ENCODE measurements at regions not wholly inside any gene's neighbourhood (a gene's known extent, or its start where the extent isn't known, plus 50 kb on each side); places are given as distances from the start of the nearest gene placed in this dataset.
"Not testable (repeated sequence)": the region's sequence is repeated elsewhere in the genome, so short reads cannot be mapped to it uniquely, and the experiment has no call there.

DNA sequence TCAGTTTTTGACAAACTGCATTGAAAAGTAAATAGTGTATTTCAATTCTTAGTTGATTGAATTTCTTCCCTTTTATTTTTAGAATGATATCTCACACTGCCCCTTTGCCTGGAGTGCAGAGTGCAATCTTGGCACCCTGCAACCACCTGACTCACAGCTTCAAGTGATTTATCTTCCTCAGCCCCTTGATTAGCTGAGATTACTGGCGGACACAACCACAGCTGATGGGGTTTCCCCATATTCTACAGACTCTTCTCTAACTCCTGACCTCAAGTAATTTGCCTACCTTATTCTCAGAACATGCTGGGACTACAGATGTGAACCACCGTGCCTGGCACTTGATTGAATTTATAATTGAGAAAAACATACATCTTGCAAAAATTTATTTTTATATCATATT is 152.4 kb upstream of the TSPY4 start:
- TF ChIP-seq, protein P1, sequence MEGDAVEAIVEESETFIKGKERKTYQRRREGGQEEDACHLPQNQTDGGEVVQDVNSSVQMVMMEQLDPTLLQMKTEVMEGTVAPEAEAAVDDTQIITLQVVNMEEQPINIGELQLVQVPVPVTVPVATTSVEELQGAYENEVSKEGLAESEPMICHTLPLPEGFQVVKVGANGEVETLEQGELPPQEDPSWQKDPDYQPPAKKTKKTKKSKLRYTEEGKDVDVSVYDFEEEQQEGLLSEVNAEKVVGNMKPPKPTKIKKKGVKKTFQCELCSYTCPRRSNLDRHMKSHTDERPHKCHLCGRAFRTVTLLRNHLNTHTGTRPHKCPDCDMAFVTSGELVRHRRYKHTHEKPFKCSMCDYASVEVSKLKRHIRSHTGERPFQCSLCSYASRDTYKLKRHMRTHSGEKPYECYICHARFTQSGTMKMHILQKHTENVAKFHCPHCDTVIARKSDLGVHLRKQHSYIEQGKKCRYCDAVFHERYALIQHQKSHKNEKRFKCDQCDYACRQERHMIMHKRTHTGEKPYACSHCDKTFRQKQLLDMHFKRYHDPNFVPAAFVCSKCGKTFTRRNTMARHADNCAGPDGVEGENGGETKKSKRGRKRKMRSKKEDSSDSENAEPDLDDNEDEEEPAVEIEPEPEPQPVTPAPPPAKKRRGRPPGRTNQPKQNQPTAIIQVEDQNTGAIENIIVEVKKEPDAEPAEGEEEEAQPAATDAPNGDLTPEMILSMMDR (IDR thresholded peaks at IDR 0.05), result not testable (repeated sequence)
- not testable (repeated sequence) for TF ChIP-seq POLR2A (IDR thresholded peaks at IDR 0.05)
